H1 (cell line): ENCODE measurements at regions not wholly inside any gene's neighbourhood (a gene's known extent, or its start where the extent isn't known, plus 50 kb on each side); places are given as distances from the start of the nearest gene placed in this dataset.

Experiments
- BCL11A ChIP-seq, 2 experiments: IDR thresholded peaks; one replicate each; pipeline ENCODE4 v1.6.1; 2011; ENCODE audit warnings: low read depth in 2 of 2, low read length in 2 of 2, mild to moderate bottlenecking in 2 of 2
- BRCA1 ChIP-seq: IDR thresholded peaks from 2 replicates; pipeline ENCODE4 v1.6.1; 2012; ENCODE audit warnings: low read depth, low read length, improper control_type of control experiment
- CREB1 ChIP-seq: IDR thresholded peaks from 2 replicates; pipeline ENCODE4 v1.6.1; 2012; ENCODE audit warnings: inconsistent platforms
- EP300 ChIP-seq, 2 experiments: IDR thresholded peaks; 1 replicate in 1 of 2; 2 replicates in 1 of 2; pipeline ENCODE4 v1.6.1; 2011 to 2012; ENCODE audit warnings: low read depth in 2 of 2, low read length in 2 of 2, mild to moderate bottlenecking in 2 of 2, borderline replicate concordance in 1 of 2, inconsistent platforms in 1 of 2, moderate library complexity in 1 of 2
- EZH2 ChIP-seq: fragments of 200-600 bp; sonication (generic); IDR thresholded peaks from 2 replicates; pipeline ENCODE4 v1.7.1; 2012; ENCODE audit warnings: low read depth, mild to moderate bottlenecking, moderate library complexity, low read length, inconsistent platforms; ENCODE audit not compliant: severe bottlenecking
- JUN ChIP-seq: IDR thresholded peaks from 2 replicates; pipeline ENCODE4 v1.6.1; 2011; ENCODE audit warnings: low read depth, mild to moderate bottlenecking, improper control_type of control experiment, low read length
- POLR2AphosphoS5 ChIP-seq: IDR thresholded peaks from 2 replicates; pipeline ENCODE4 v1.6.1; 2011; ENCODE audit warnings: low read depth, low read length
- POU5F1 ChIP-seq: IDR thresholded peaks from 2 replicates; pipeline ENCODE4 v1.6.1; 2011; ENCODE audit warnings: low read depth, mild to moderate bottlenecking, low read length, moderate library complexity
- RBBP5 ChIP-seq: IDR thresholded peaks from 2 replicates; pipeline ENCODE4 v1.7.1; 2012; ENCODE audit warnings: low read depth, mild to moderate bottlenecking, inconsistent platforms, low read length, moderate library complexity, borderline replicate concordance
- SIN3A ChIP-seq, 2 experiments: IDR thresholded peaks in 1 of 2; conservative IDR thresholded peaks in 1 of 2; 2 replicates each; pipeline ENCODE4 v1.6.1; 2011 to 2012; ENCODE audit warnings: low read length in 2 of 2, improper control_type of control experiment in 1 of 2, low read depth in 1 of 2, mild to moderate bottlenecking in 1 of 2
- TEAD4 ChIP-seq: IDR thresholded peaks from 2 replicates; pipeline ENCODE4 v1.6.1; 2012; ENCODE audit warnings: low read depth, low read length, inconsistent platforms, mixed read lengths
- YY1 ChIP-seq: IDR thresholded peaks from 2 replicates; pipeline ENCODE4 v1.6.1; 2011; ENCODE audit warnings: low read depth, mild to moderate bottlenecking, low read length
- TF ChIP-seq, protein P1 (sequence below), 3 experiments: IDR thresholded peaks; 1 replicate in 2 of 3; 2 replicates in 1 of 3; pipeline versions ENCODE4 v1.5.1 to v1.6.1; 2011; ENCODE audit warnings: low read length in 3 of 3, mild to moderate bottlenecking in 3 of 3, inconsistent platforms in 2 of 3, low read depth in 1 of 3, moderate library complexity in 1 of 3; ENCODE audit not compliant: insufficient read depth in 1 of 3; ENCODE audit errors: control extremely low read depth in 1 of 3

DNA sequence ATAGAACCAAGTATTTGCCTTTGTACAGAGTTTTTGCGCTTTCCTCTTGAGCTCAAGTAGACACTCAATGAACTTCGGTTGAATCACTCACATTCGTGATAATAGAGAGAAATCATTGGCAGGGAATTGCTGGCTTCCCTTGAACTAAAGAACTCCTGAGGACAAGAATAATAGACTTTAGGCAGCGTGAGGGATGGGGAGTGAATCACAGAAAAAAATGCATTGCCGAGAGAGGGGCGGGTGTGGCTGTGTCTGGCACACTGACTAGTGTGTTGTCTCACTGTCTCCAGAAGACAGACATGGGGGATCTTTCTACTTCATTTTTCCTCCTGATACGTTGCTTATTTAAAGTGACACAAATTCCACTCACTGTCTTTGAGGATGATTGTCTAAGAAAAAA, 805.2 kb downstream of the BCL11B start:
- TF ChIP-seq, protein P1, sequence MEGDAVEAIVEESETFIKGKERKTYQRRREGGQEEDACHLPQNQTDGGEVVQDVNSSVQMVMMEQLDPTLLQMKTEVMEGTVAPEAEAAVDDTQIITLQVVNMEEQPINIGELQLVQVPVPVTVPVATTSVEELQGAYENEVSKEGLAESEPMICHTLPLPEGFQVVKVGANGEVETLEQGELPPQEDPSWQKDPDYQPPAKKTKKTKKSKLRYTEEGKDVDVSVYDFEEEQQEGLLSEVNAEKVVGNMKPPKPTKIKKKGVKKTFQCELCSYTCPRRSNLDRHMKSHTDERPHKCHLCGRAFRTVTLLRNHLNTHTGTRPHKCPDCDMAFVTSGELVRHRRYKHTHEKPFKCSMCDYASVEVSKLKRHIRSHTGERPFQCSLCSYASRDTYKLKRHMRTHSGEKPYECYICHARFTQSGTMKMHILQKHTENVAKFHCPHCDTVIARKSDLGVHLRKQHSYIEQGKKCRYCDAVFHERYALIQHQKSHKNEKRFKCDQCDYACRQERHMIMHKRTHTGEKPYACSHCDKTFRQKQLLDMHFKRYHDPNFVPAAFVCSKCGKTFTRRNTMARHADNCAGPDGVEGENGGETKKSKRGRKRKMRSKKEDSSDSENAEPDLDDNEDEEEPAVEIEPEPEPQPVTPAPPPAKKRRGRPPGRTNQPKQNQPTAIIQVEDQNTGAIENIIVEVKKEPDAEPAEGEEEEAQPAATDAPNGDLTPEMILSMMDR (IDR thresholded peaks at IDR 0.05; ENCODE audit: control extremely low read depth in 1 of 3, insufficient read depth in 1 of 3, low read depth in 1 of 3, low read length in 3 of 3) = no peak
- no peak for TF ChIP-seq POLR2AphosphoS5
- no peak for TF ChIP-seq CREB1
- TF ChIP-seq EP300 (IDR thresholded peaks at IDR 0.05; ENCODE audit: borderline replicate concordance in 1 of 2, low read depth in 2 of 2, low read length in 2 of 2) = no peak
- TF ChIP-seq BRCA1 = no peak
- TF ChIP-seq TEAD4 = no peak
- no peak for TF ChIP-seq EZH2
- no peak for TF ChIP-seq BCL11A (IDR thresholded peaks at IDR 0.05; ENCODE audit: low read depth in 2 of 2, low read length in 2 of 2)
- TF ChIP-seq JUN = no peak
- TF ChIP-seq RBBP5 = no peak
- no peak for TF ChIP-seq SIN3A (conservative IDR thresholded peaks at IDR 0.05 in 1 of 2, IDR thresholded peaks at IDR 0.05 in 1 of 2; ENCODE audit: low read depth in 1 of 2, low read length in 2 of 2)
- no peak for TF ChIP-seq YY1
- TF ChIP-seq POU5F1 = no peak
